ENCODE measurements at regions not wholly inside any gene's neighbourhood (a gene's known extent, or its start where the extent isn't known, plus 50 kb on each side); places are given as distances from the start of the nearest gene placed in this dataset.
"Not testable (repeated sequence)": the region's sequence is repeated elsewhere in the genome, so short reads cannot be mapped to it uniquely, and the experiment has no call there.

GRCh38 chr6:13874191-13874549 lies 50.6 kb upstream of the RNF182 start:
- DNase-seq (ENCODE audit: low spot score) = no peak

GRCh38 chr6:13873288-13874190 lies 51.2 kb upstream of the RNF182 start:
- DNase-seq (ENCODE audit: low spot score) = peak; percentile 51

DNA sequence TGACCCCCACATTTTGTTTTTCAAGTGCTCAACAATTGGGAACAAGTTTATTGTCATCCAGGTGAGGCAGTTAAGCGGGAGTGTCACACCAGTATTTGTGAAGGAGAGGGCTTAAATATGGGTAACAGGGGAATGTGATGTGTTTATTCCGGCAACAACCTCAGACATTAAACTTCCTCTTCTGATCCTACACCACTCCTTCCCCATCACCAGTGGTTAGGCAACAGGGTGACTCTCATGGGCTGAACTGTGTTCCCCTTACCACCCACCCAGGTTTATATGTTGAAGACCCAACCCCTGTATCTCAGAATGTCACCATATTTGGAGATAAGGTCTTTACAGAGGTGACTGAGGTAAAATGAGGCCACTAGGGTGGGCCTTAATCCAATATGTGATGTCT lies 52.1 kb upstream of the RNF182 start:
- no peak for DNase-seq (ENCODE audit: low spot score)

DNA sequence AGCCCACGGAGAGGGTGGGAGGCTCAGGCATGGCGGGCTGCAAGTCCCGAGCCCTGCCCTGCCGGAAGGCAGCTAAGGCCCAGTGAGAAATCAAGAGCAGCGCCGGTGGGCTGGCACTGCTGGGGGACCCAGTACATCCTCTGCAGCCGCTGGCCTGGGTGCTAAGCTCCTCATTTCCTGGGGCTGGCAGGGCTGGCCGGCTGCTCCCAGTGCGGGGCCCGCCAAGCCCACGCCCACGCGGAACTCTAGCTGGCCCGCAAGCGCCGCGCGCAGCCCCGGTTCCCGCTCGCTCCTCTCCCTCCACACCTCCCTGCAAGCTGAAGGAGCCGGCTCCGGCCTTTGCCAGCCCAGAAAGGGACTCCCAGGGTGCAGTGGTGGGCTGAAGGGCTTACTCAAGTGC lies 52.7 kb upstream of the RNF182 start:
- not testable (repeated sequence) for DNase-seq (ENCODE audit: low spot score)

GRCh38 chr6:13870214-13870830 lies 54.4 kb upstream of the RNF182 start:
- no peak for DNase-seq (ENCODE audit: low spot score)

DNA sequence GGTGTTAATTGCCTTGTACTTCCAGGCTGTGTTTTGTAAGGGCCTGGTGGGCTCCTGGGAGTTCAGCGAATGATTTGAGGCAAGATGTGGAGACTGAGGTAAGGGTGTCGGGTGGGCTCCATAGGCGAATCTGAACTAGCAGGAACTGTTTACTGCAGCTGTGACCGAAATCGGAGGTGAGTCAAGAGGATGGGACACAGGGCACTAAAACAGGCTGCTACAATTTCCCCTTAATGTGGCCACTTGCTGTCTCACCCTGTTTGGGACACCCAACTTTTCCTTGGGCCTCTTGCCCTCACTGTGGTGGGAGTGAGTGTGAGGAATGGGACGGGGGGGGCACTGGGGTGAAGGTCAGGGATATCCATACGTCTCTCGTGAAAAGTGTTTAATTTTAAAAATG lies 53.9 kb upstream of the MCUR1 start:
- DNase-seq (ENCODE audit: low spot score) = no peak

DNA sequence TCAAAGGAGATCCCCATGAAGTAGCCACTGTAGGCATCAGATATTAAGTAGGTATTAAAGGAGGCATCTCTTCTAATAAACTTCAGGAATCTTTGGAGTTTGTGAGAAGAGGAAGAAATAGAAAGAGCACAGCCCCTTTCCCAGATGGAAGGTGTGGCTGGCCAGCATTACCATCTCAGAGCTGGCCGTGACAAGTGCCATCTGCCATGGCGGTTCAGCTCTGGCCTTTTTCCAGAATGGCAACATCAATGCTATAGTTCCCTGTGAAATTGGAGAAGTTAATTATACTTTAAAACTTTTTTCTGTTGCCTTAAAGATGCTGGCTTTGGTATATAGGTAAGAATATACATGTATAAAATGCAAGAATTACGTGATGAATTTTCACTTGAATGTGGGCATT lies 51.9 kb upstream of the MCUR1 start:
- no peak for DNase-seq (ENCODE audit: low spot score)

GRCh38 chr6:13865141-13865540 lies 50.8 kb upstream of the MCUR1 start:
- DNase-seq (ENCODE audit: low spot score) = no peak

DNA sequence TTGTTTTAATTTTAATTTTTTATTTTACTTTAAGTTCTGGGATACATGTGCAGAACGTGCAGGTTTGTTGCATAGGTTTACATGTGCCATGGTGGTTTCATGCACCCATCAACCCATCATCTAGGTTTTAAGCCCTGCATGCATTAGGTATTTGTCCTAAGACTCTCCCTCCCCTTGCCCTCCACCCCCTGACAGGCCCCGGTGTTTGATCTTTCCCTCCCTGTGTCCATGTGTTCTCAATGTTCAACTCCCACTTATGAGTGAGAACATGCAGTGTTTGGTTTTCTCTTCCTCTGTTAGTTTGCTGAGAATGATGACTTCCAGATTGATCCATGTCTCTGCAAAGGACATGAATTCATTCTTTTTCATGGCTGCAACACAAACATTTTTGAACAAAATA lies 50.3 kb upstream of the MCUR1 start:
- DNase-seq (ENCODE audit: low spot score) = not testable (repeated sequence)

Measured in AG08395 (cell line).